ENCODE measurements at regions not wholly inside any gene's neighbourhood (a gene's known extent, or its start where the extent isn't known, plus 50 kb on each side); places are given as distances from the start of the nearest gene placed in this dataset.
"Not testable (repeated sequence)": the region's sequence is repeated elsewhere in the genome, so short reads cannot be mapped to it uniquely, and the experiment has no call there.

DNA sequence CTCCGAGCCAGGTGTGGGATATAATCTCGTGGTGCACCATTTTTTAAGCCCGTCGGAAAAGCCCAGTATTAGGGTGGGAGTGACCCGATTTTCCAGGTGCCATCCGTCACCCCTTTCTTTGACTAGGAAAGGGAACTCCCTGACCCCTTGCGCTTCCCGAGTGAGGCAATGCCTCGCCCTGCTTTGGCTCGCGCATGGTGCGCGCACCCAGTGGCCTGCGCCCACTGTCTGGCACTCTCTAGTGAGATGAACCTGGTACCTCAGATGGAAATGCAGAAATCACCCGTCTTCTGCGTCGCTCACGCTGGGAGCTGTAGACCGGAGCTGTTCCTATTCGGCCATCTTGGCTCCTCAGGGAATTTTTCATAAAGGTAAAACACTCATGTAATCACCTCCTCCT is 63.9 kb downstream of the RWDD3 start:
- H3K9me3 Mint-ChIP-seq (ENCODE audit: unreplicated experiment); H3K9ac ChIP-seq (ENCODE audit: low read length); FAIRE-seq; H3K4me1 Mint-ChIP-seq (ENCODE audit: low read depth, unreplicated experiment); H3K9me3 ChIP-seq (ENCODE audit: insufficient read depth, low read depth, low read length); H3K4me3 Mint-ChIP-seq (ENCODE audit: unreplicated experiment); DNase-seq (ENCODE audit: low read depth); H2AFZ ChIP-seq (ENCODE audit: low read depth, low read length); H3K36me3 ChIP-seq (ENCODE audit: insufficient read depth, low read length); H3K36me3 Mint-ChIP-seq (ENCODE audit: low read depth, unreplicated experiment); H3K79me2 ChIP-seq (ENCODE audit: insufficient read depth, low read length); H3K4me1 ChIP-seq (ENCODE audit: insufficient read depth, low read length); H3K27ac ChIP-seq (ENCODE audit: low read depth, low read length); H3K27me3 Mint-ChIP-seq (ENCODE audit: low read depth, unreplicated experiment); H3K4me2 ChIP-seq (ENCODE audit: low read length); H3K4me3 ChIP-seq (ENCODE audit: insufficient read depth, low read depth, low read length); H3K27me3 ChIP-seq (ENCODE audit: insufficient read depth, low read length); H4K20me1 ChIP-seq (ENCODE audit: insufficient read depth, low read length); H3K27ac Mint-ChIP-seq (ENCODE audit: unreplicated experiment): not testable (repeated sequence)

DNA sequence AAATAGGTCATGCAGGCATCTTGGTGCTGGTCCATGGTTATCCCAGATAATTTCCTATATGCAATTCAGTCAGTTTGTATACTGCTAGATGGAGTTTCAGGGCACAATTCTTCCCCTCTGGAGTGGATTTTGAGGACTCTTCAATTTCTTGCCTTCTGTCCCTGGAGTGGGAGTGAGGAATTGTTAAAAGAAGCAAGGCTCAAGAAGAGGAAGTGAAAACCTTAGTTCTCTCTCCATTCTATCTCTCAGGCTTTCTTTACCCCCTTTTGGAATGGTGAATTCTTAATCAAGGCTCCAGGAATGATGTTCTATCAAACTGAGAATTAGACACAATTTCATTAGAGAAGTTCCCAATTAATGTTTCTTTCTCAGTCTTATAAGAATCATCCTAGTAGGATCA is 67.1 kb downstream of the RWDD3 start:
- H3K9ac ChIP-seq (ENCODE audit: low read length): no peak overlapping the region
- no peaks in the 10 kb centered on the region for H3K36me3 ChIP-seq (ENCODE audit: insufficient read depth, low read length)
- Mint-ChIP-seq H3K4me3 (ENCODE audit: unreplicated experiment) (no peak overlapping the region), H3K27ac (ENCODE audit: unreplicated experiment) (no peak overlapping the region), H3K4me1 (ENCODE audit: low read depth, unreplicated experiment) (no peaks in the 10 kb centered on the region), H3K9me3 (ENCODE audit: unreplicated experiment) (no peaks in the 10 kb centered on the region), H3K27me3 (ENCODE audit: low read depth, unreplicated experiment) (peaks cover 3% of the 10 kb centered on the region), H3K36me3 (ENCODE audit: low read depth, unreplicated experiment) (no peaks in the 10 kb centered on the region)
- H3K79me2 ChIP-seq (ENCODE audit: insufficient read depth, low read length): no peaks in the 10 kb centered on the region
- TF ChIP-seq, protein P1, sequence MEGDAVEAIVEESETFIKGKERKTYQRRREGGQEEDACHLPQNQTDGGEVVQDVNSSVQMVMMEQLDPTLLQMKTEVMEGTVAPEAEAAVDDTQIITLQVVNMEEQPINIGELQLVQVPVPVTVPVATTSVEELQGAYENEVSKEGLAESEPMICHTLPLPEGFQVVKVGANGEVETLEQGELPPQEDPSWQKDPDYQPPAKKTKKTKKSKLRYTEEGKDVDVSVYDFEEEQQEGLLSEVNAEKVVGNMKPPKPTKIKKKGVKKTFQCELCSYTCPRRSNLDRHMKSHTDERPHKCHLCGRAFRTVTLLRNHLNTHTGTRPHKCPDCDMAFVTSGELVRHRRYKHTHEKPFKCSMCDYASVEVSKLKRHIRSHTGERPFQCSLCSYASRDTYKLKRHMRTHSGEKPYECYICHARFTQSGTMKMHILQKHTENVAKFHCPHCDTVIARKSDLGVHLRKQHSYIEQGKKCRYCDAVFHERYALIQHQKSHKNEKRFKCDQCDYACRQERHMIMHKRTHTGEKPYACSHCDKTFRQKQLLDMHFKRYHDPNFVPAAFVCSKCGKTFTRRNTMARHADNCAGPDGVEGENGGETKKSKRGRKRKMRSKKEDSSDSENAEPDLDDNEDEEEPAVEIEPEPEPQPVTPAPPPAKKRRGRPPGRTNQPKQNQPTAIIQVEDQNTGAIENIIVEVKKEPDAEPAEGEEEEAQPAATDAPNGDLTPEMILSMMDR (IDR thresholded peaks at IDR 0.05; ENCODE audit: insufficient read depth, low read depth, low read length): no peak
- TF ChIP-seq EZH2 (IDR thresholded peaks at IDR 0.05; ENCODE audit: insufficient read depth, low read length): no peak
- H3K4me1 ChIP-seq (ENCODE audit: insufficient read depth, low read length): no peaks in the 10 kb centered on the region
- no peaks in the 10 kb centered on the region for H3K27me3 ChIP-seq (ENCODE audit: insufficient read depth, low read length)
- no peak overlapping the region for H2AFZ ChIP-seq (ENCODE audit: low read depth, low read length)
- H3K4me3 ChIP-seq (ENCODE audit: insufficient read depth, low read depth, low read length): no peak overlapping the region
- H4K20me1 ChIP-seq (ENCODE audit: insufficient read depth, low read length): no peaks in the 10 kb centered on the region
- no peak overlapping the region for H3K27ac ChIP-seq (ENCODE audit: low read depth, low read length)
- FAIRE-seq: no peak
- H3K4me2 ChIP-seq (ENCODE audit: low read length): no peak overlapping the region
- H3K9me3 ChIP-seq (ENCODE audit: insufficient read depth, low read depth, low read length): no peaks in the 10 kb centered on the region
- DNase-seq (ENCODE audit: low read depth): no peak

DNA sequence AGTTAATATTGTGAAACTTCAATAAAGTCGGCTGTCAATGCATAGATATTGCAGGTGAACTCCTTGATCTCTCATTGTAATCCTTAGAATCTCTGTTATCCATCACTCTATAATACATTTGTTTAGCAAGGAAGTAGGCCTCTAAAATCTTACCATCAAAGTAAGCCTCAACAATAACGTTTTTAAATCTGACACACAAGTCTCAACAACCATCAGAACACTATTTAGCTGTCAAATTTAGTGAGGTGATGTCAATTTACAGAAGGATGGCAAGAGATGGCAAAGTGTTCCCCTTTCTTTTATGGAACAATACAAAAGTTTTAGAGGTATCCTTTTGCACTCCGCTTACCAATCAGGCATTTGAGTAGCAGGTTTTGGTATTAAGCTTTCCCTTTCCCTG is 67.6 kb downstream of the RWDD3 start:
- Mint-ChIP-seq H3K4me1 (ENCODE audit: low read depth, unreplicated experiment) (no peaks in the 10 kb centered on the region), H3K4me3 (ENCODE audit: unreplicated experiment) (no peak overlapping the region), H3K27me3 (ENCODE audit: low read depth, unreplicated experiment) (peaks cover 3% of the 10 kb centered on the region), H3K36me3 (ENCODE audit: low read depth, unreplicated experiment) (no peaks in the 10 kb centered on the region), H3K27ac (ENCODE audit: unreplicated experiment) (no peak overlapping the region), H3K9me3 (ENCODE audit: unreplicated experiment) (no peaks in the 10 kb centered on the region)
- Histone ChIP-seq H3K9ac (ENCODE audit: low read length) (no peak overlapping the region), H4K20me1 (ENCODE audit: insufficient read depth, low read length) (no peaks in the 10 kb centered on the region), H3K27me3 (ENCODE audit: insufficient read depth, low read length) (no peaks in the 10 kb centered on the region), H3K36me3 (ENCODE audit: insufficient read depth, low read length) (no peaks in the 10 kb centered on the region), H3K27ac (ENCODE audit: low read depth, low read length) (no peak overlapping the region), H2AFZ (ENCODE audit: low read depth, low read length) (no peak overlapping the region), H3K9me3 (ENCODE audit: insufficient read depth, low read depth, low read length) (no peaks in the 10 kb centered on the region), H3K79me2 (ENCODE audit: insufficient read depth, low read length) (no peaks in the 10 kb centered on the region), H3K4me1 (ENCODE audit: insufficient read depth, low read length) (no peaks in the 10 kb centered on the region), H3K4me3 (ENCODE audit: insufficient read depth, low read depth, low read length) (no peak overlapping the region), H3K4me2 (ENCODE audit: low read length) (no peak overlapping the region)
- TF ChIP-seq EZH2 (IDR thresholded peaks at IDR 0.05; ENCODE audit: insufficient read depth, low read length): no peak
- TF ChIP-seq, protein P1 (IDR thresholded peaks at IDR 0.05; ENCODE audit: insufficient read depth, low read depth, low read length): no peak
- FAIRE-seq (no peak), DNase-seq (ENCODE audit: low read depth) (no peak)

Measured in astrocyte (in vitro differentiated cells and primary cell).